ENCODE measurements at regions not wholly inside any gene's neighbourhood (a gene's known extent, or its start where the extent isn't known, plus 50 kb on each side); places are given as distances from the start of the nearest gene placed in this dataset.

- no peak for DNase-seq (ENCODE audit: low read depth in 6 of 9, low spot score in 9 of 9)
- no peak overlapping the region for H3K27ac ChIP-seq (ENCODE audit: low read depth in 1 of 2, low read length in 1 of 2)
- no peaks in the 10 kb centered on the region for H3K27me3 ChIP-seq (ENCODE audit: control insufficient read depth in 2 of 2, insufficient read depth in 1 of 2, low read length in 1 of 2)
- no peaks in the 10 kb centered on the region for H3K9me3 ChIP-seq (ENCODE audit: control insufficient read depth in 2 of 2, insufficient read depth in 1 of 2, low read length in 1 of 2)
- no peaks in the 10 kb centered on the region for H3K36me3 ChIP-seq (ENCODE audit: control insufficient read depth in 2 of 2, insufficient read depth in 2 of 2, low read length in 1 of 2)
- no peak overlapping the region for H3K4me3 ChIP-seq (ENCODE audit: low read length in 2 of 2)
- WGBS = 95% methylated on average over 2 of the region's 2 CpGs
- no peaks in the 10 kb centered on the region for H3K4me1 ChIP-seq (ENCODE audit: control insufficient read depth in 2 of 2, insufficient read depth in 2 of 2, low read length in 2 of 2)
Observed at GRCh38 chr16:65441501-65441900, 319.6 kb upstream of the CDH11 start.

GRCh38 chr16:65429504-65430181 lies 307.8 kb upstream of the CDH11 start:
- no peak overlapping the region for H3K27ac ChIP-seq (ENCODE audit: low read depth in 1 of 2, low read length in 1 of 2)
- no peaks in the 10 kb centered on the region for H3K9me3 ChIP-seq (ENCODE audit: control insufficient read depth in 2 of 2, insufficient read depth in 1 of 2, low read length in 1 of 2)
- H3K36me3 ChIP-seq (ENCODE audit: control insufficient read depth in 2 of 2, insufficient read depth in 2 of 2, low read length in 1 of 2) = no peaks in the 10 kb centered on the region
- 79% methylated on average over 10 of the region's 10 CpGs for WGBS
- H3K4me1 ChIP-seq (ENCODE audit: control insufficient read depth in 2 of 2, insufficient read depth in 2 of 2, low read length in 2 of 2) = no peaks in the 10 kb centered on the region
- no peaks in the 10 kb centered on the region for H3K27me3 ChIP-seq (ENCODE audit: control insufficient read depth in 2 of 2, insufficient read depth in 1 of 2, low read length in 1 of 2)
- H3K4me3 ChIP-seq (ENCODE audit: low read length in 2 of 2) = no peak overlapping the region
- DNase-seq (ENCODE audit: low read depth in 6 of 9, low spot score in 9 of 9) = no peak

GRCh38 chr16:65426484-65426883 lies 304.6 kb upstream of the CDH11 start:
- Histone ChIP-seq H3K36me3 (ENCODE audit: control insufficient read depth in 2 of 2, insufficient read depth in 2 of 2, low read length in 1 of 2) (no peaks in the 10 kb centered on the region), H3K27ac (ENCODE audit: low read depth in 1 of 2, low read length in 1 of 2) (no peak overlapping the region), H3K4me3 (ENCODE audit: low read length in 2 of 2) (no peak overlapping the region), H3K4me1 (ENCODE audit: control insufficient read depth in 2 of 2, insufficient read depth in 2 of 2, low read length in 2 of 2) (no peaks in the 10 kb centered on the region), H3K9me3 (ENCODE audit: control insufficient read depth in 2 of 2, insufficient read depth in 1 of 2, low read length in 1 of 2) (no peaks in the 10 kb centered on the region), H3K27me3 (ENCODE audit: control insufficient read depth in 2 of 2, insufficient read depth in 1 of 2, low read length in 1 of 2) (no peaks in the 10 kb centered on the region)
- DNase-seq (ENCODE audit: low read depth in 6 of 9, low spot score in 9 of 9) = no peak
- WGBS = 97% methylated on average over 1 of the region's 1 CpG

- DNase-seq (ENCODE audit: low read depth in 6 of 9, low spot score in 9 of 9) = no peak
- Histone ChIP-seq H3K36me3 (ENCODE audit: control insufficient read depth in 2 of 2, insufficient read depth in 2 of 2, low read length in 1 of 2) (no peaks in the 10 kb centered on the region), H3K27me3 (ENCODE audit: control insufficient read depth in 2 of 2, insufficient read depth in 1 of 2, low read length in 1 of 2) (no peaks in the 10 kb centered on the region), H3K4me1 (ENCODE audit: control insufficient read depth in 2 of 2, insufficient read depth in 2 of 2, low read length in 2 of 2) (no peaks in the 10 kb centered on the region), H3K4me3 (ENCODE audit: low read length in 2 of 2) (no peak overlapping the region), H3K27ac (ENCODE audit: low read depth in 1 of 2, low read length in 1 of 2) (no peak overlapping the region), H3K9me3 (ENCODE audit: control insufficient read depth in 2 of 2, insufficient read depth in 1 of 2, low read length in 1 of 2) (no peaks in the 10 kb centered on the region)
- 97% methylated on average over 4 of the region's 4 CpGs for whole genome bisulfite sequencing
Observed at GRCh38 chr16:65422934-65423333, 301.1 kb upstream of the CDH11 start.

GRCh38 chr16:65421596-65421995 lies 299.7 kb upstream of the CDH11 start:
- 93% methylated on average over 2 of the region's 2 CpGs for WGBS
- Histone ChIP-seq H3K9me3 (ENCODE audit: control insufficient read depth in 2 of 2, insufficient read depth in 1 of 2, low read length in 1 of 2) (no peaks in the 10 kb centered on the region), H3K36me3 (ENCODE audit: control insufficient read depth in 2 of 2, insufficient read depth in 2 of 2, low read length in 1 of 2) (no peaks in the 10 kb centered on the region), H3K4me1 (ENCODE audit: control insufficient read depth in 2 of 2, insufficient read depth in 2 of 2, low read length in 2 of 2) (no peaks in the 10 kb centered on the region), H3K27ac (ENCODE audit: low read depth in 1 of 2, low read length in 1 of 2) (no peak overlapping the region), H3K4me3 (ENCODE audit: low read length in 2 of 2) (no peak overlapping the region), H3K27me3 (ENCODE audit: control insufficient read depth in 2 of 2, insufficient read depth in 1 of 2, low read length in 1 of 2) (no peaks in the 10 kb centered on the region)
- DNase-seq (ENCODE audit: low read depth in 6 of 9, low spot score in 9 of 9) = no peak

- H3K27me3 ChIP-seq (ENCODE audit: control insufficient read depth in 2 of 2, insufficient read depth in 1 of 2, low read length in 1 of 2) = no peaks in the 10 kb centered on the region
- no peak overlapping the region for H3K27ac ChIP-seq (ENCODE audit: low read depth in 1 of 2, low read length in 1 of 2)
- WGBS = 89% methylated on average over 6 of the region's 6 CpGs
- H3K4me3 ChIP-seq (ENCODE audit: low read length in 2 of 2) = no peak overlapping the region
- no peaks in the 10 kb centered on the region for H3K9me3 ChIP-seq (ENCODE audit: control insufficient read depth in 2 of 2, insufficient read depth in 1 of 2, low read length in 1 of 2)
- no peak for DNase-seq (ENCODE audit: low read depth in 6 of 9, low spot score in 9 of 9)
- no peaks in the 10 kb centered on the region for H3K4me1 ChIP-seq (ENCODE audit: control insufficient read depth in 2 of 2, insufficient read depth in 2 of 2, low read length in 2 of 2)
- no peaks in the 10 kb centered on the region for H3K36me3 ChIP-seq (ENCODE audit: control insufficient read depth in 2 of 2, insufficient read depth in 2 of 2, low read length in 1 of 2)
Observed at GRCh38 chr16:65418435-65418834, 296.6 kb upstream of the CDH11 start.

GRCh38 chr16:65415460-65415859 lies 293.6 kb upstream of the CDH11 start:
- no peak for DNase-seq (ENCODE audit: low read depth in 6 of 9, low spot score in 9 of 9)
- no peaks in the 10 kb centered on the region for H3K9me3 ChIP-seq (ENCODE audit: control insufficient read depth in 2 of 2, insufficient read depth in 1 of 2, low read length in 1 of 2)
- H3K4me1 ChIP-seq (ENCODE audit: control insufficient read depth in 2 of 2, insufficient read depth in 2 of 2, low read length in 2 of 2) = no peaks in the 10 kb centered on the region
- 81% methylated on average over 3 of the region's 3 CpGs for WGBS
- no peak overlapping the region for H3K4me3 ChIP-seq (ENCODE audit: low read length in 2 of 2)
- H3K27ac ChIP-seq (ENCODE audit: low read depth in 1 of 2, low read length in 1 of 2) = no peak overlapping the region
- H3K36me3 ChIP-seq (ENCODE audit: control insufficient read depth in 2 of 2, insufficient read depth in 2 of 2, low read length in 1 of 2) = no peaks in the 10 kb centered on the region
- no peaks in the 10 kb centered on the region for H3K27me3 ChIP-seq (ENCODE audit: control insufficient read depth in 2 of 2, insufficient read depth in 1 of 2, low read length in 1 of 2)

GRCh38 chr16:65414284-65414984 lies 292.6 kb upstream of the CDH11 start:
- Histone ChIP-seq H3K9me3 (ENCODE audit: control insufficient read depth in 2 of 2, insufficient read depth in 1 of 2, low read length in 1 of 2) (no peaks in the 10 kb centered on the region), H3K36me3 (ENCODE audit: control insufficient read depth in 2 of 2, insufficient read depth in 2 of 2, low read length in 1 of 2) (no peaks in the 10 kb centered on the region)
- 91% methylated on average over 7 of the region's 7 CpGs for WGBS

GRCh38 chr16:65413861-65414260 lies 292.0 kb upstream of the CDH11 start:
- no peak for DNase-seq (ENCODE audit: low read depth in 6 of 9, low spot score in 9 of 9)
- H3K27me3 ChIP-seq (ENCODE audit: control insufficient read depth in 2 of 2, insufficient read depth in 1 of 2, low read length in 1 of 2) = no peaks in the 10 kb centered on the region
- H3K4me3 ChIP-seq (ENCODE audit: low read length in 2 of 2) = no peak overlapping the region
- no peak overlapping the region for H3K27ac ChIP-seq (ENCODE audit: low read depth in 1 of 2, low read length in 1 of 2)
- H3K9me3 ChIP-seq (ENCODE audit: control insufficient read depth in 2 of 2, insufficient read depth in 1 of 2, low read length in 1 of 2) = no peaks in the 10 kb centered on the region
- WGBS = 94% methylated on average over 2 of the region's 2 CpGs
- no peaks in the 10 kb centered on the region for H3K4me1 ChIP-seq (ENCODE audit: control insufficient read depth in 2 of 2, insufficient read depth in 2 of 2, low read length in 2 of 2)
- no peaks in the 10 kb centered on the region for H3K36me3 ChIP-seq (ENCODE audit: control insufficient read depth in 2 of 2, insufficient read depth in 2 of 2, low read length in 1 of 2)

More at GRCh38 chr16:65414284-65414984, 292.6 kb upstream of the CDH11 start:
- Histone ChIP-seq H3K27me3 (ENCODE audit: control insufficient read depth in 2 of 2, insufficient read depth in 1 of 2, low read length in 1 of 2) (no peaks in the 10 kb centered on the region), H3K4me3 (ENCODE audit: low read length in 2 of 2) (no peak overlapping the region), H3K27ac (ENCODE audit: low read depth in 1 of 2, low read length in 1 of 2) (no peak overlapping the region), H3K4me1 (ENCODE audit: control insufficient read depth in 2 of 2, insufficient read depth in 2 of 2, low read length in 2 of 2) (no peaks in the 10 kb centered on the region)
- DNase-seq (ENCODE audit: low read depth in 6 of 9, low spot score in 9 of 9) = no peak
